ENCODE measurements at regions not wholly inside any gene's neighbourhood (a gene's known extent, or its start where the extent isn't known, plus 50 kb on each side); places are given as distances from the start of the nearest gene placed in this dataset.

GRCh38 chr18:77455004-77455403, 205.4 kb downstream of the GALR1 start:
- no peak for DNase-seq (ENCODE audit: low read depth)
- H3K4me3 ChIP-seq (ENCODE audit: control insufficient read depth, low read depth, low read length), result no peak overlapping the region
- TF ChIP-seq CTCF (IDR thresholded peaks at IDR 0.05; ENCODE audit: control insufficient read depth, insufficient read depth, low read depth, low read length, missing control alignments), result no peak

- H3K4me3 ChIP-seq (ENCODE audit: control insufficient read depth, low read depth, low read length), result no peak overlapping the region
Measured at GRCh38 chr18:77457681-77458080, 208.0 kb downstream of the GALR1 start.

GRCh38 chr18:77461062-77461688, 211.5 kb downstream of the GALR1 start:
- no peak for DNase-seq (ENCODE audit: low read depth)
- no peak for TF ChIP-seq CTCF (IDR thresholded peaks at IDR 0.05; ENCODE audit: control insufficient read depth, insufficient read depth, low read depth, low read length, missing control alignments)
- H3K4me3 ChIP-seq (ENCODE audit: control insufficient read depth, low read depth, low read length), result no peak overlapping the region

More at GRCh38 chr18:77457681-77458080, 208.0 kb downstream of the GALR1 start:
- TF ChIP-seq CTCF (IDR thresholded peaks at IDR 0.05; ENCODE audit: control insufficient read depth, insufficient read depth, low read depth, low read length, missing control alignments), result no peak
- no peak for DNase-seq (ENCODE audit: low read depth)

GRCh38 chr18:77464917-77465316, 215.3 kb downstream of the GALR1 start:
- DNase-seq (ENCODE audit: low read depth), result no peak
- TF ChIP-seq CTCF (IDR thresholded peaks at IDR 0.05; ENCODE audit: control insufficient read depth, insufficient read depth, low read depth, low read length, missing control alignments), result no peak
- no peak overlapping the region for H3K4me3 ChIP-seq (ENCODE audit: control insufficient read depth, low read depth, low read length)

GRCh38 chr18:77466890-77467289, 217.2 kb downstream of the GALR1 start:
- no peak overlapping the region for H3K4me3 ChIP-seq (ENCODE audit: control insufficient read depth, low read depth, low read length)
- TF ChIP-seq CTCF (IDR thresholded peaks at IDR 0.05; ENCODE audit: control insufficient read depth, insufficient read depth, low read depth, low read length, missing control alignments), result no peak
- no peak for DNase-seq (ENCODE audit: low read depth)

- H3K4me3 ChIP-seq (ENCODE audit: control insufficient read depth, low read depth, low read length), result no peak overlapping the region
- DNase-seq (ENCODE audit: low read depth), result no peak
- TF ChIP-seq CTCF (IDR thresholded peaks at IDR 0.05; ENCODE audit: control insufficient read depth, insufficient read depth, low read depth, low read length, missing control alignments), result no peak
Measured at GRCh38 chr18:77469131-77469530, 219.5 kb downstream of the GALR1 start.

Measured in AG09309 (cell line).